Activated CD8-positive, alpha-beta T cell treated with anti-CD3 and anti-CD28 coated beads for 36 hours (primary cell): ENCODE measurements at regions not wholly inside any gene's neighbourhood (a gene's known extent, or its start where the extent isn't known, plus 50 kb on each side); places are given as distances from the start of the nearest gene placed in this dataset.
"Not testable (repeated sequence)": the region's sequence is repeated elsewhere in the genome, so short reads cannot be mapped to it uniquely, and the experiment has no call there.

Experiments
- ATAC-seq: fragments of 200-7000 bp; cut with Tn5 transposase; one replicate; pipeline ENCODE4 v1.10.0; 2021; ENCODE audit warnings: mild to moderate bottlenecking, moderate library complexity
- CTCF ChIA-PET: fragments of 350-600 bp; sonication (Branson Sonifier 250); formaldehyde crosslinking; loops from one replicate; lab custom pipeline; 2021; ENCODE audit warnings: antibody characterized with exemption; lab: Charles Lee
- POLR2A ChIA-PET: fragments of 350-600 bp; sonication (Branson Sonifier 250); formaldehyde crosslinking; loops from one replicate; lab custom pipeline; 2021; ENCODE audit warnings: antibody characterized with exemption; lab: Charles Lee
- DNase-seq: peaks from one replicate; pipeline ENCODE4 v3.0.0-alpha.2; 2020
- H3K27ac Mint-ChIP-seq: one replicate; pipeline ENCODE4 v1.8.0; 2021; ENCODE audit warnings: mild to moderate bottlenecking, mixed read lengths
- H3K27me3 Mint-ChIP-seq: one replicate; pipeline ENCODE4 v1.8.0; 2021; ENCODE audit warnings: mixed read lengths
- H3K36me3 Mint-ChIP-seq: one replicate; pipeline ENCODE4 v1.8.0; 2021; ENCODE audit warnings: low read depth, mixed read lengths
- H3K4me1 Mint-ChIP-seq: one replicate; pipeline ENCODE4 v1.8.0; 2021; ENCODE audit warnings: low read depth, mixed read lengths
- H3K4me3 Mint-ChIP-seq: one replicate; pipeline ENCODE4 v1.8.0; 2021; ENCODE audit warnings: mild to moderate bottlenecking, moderate library complexity, mixed read lengths
- H3K9me3 Mint-ChIP-seq: one replicate; pipeline ENCODE4 v1.8.0; 2021; ENCODE audit warnings: mixed read lengths
- CTCF ChIP-seq: fragments of 200-600 bp; IDR thresholded peaks from one replicate; pipeline ENCODE4 v1.8.0; 2022; ENCODE audit warnings: antibody characterized with exemption, mild to moderate bottlenecking
- intact Hi-C: fragments of 100-400 bp; cut with micrococcal nuclease; formaldehyde crosslinking; loops from one replicate; pipeline ENCODE4 v1.10.0; 2022

GRCh38 chr12:34121360-34121759 is 99.1 kb downstream of the ALG10 start:
- Mint-ChIP-seq H3K36me3 (no peaks in the 10 kb centered on the region), H3K27me3 (no peaks in the 10 kb centered on the region), H3K27ac (no peak overlapping the region), H3K9me3 (no peaks in the 10 kb centered on the region), H3K4me3 (no peak overlapping the region), H3K4me1 (peaks cover 2% of the 10 kb centered on the region)
- DNase-seq = no peak
- ChIA-PET CTCF (interaction anchor here (0.7 to 2.7 kb wide), 2 partner anchors 97 to 1087 kb away, joined by 3 to 9 read pairs; no protein-coding TSS in a partner anchor), POLR2A (no interaction called here)
- no peak for ATAC-seq
- intact Hi-C loops = no loop called here
- TF ChIP-seq CTCF = no peak

GRCh38 chr12:34123092-34123491 is 100.8 kb downstream of the ALG10 start:
- H3K4me1 Mint-ChIP-seq, H3K27me3 Mint-ChIP-seq, H3K27ac Mint-ChIP-seq, POLR2A ChIA-PET, H3K36me3 Mint-ChIP-seq, intact Hi-C loops, H3K4me3 Mint-ChIP-seq, H3K9me3 Mint-ChIP-seq: not testable (repeated sequence)
- peak; percentile 56 for ATAC-seq
- TF ChIP-seq CTCF = peak; percentile 93
- DNase-seq = peak; percentile 50
- CTCF ChIA-PET = interaction anchor here (0.7 to 2.7 kb wide), 16 partner anchors 9 to 122 kb away, joined by 3 to 9 read pairs (median 4); no protein-coding TSS in a partner anchor

GRCh38 chr12:34124608-34125007 is 102.3 kb downstream of the ALG10 start:
- ChIA-PET CTCF (interaction anchor here (1.2 to 1.4 kb wide), 2 partner anchors 8 to 93 kb away, joined by 3 to 5 read pairs; no protein-coding TSS in a partner anchor), POLR2A (no interaction called here)
- DNase-seq (no peak), ATAC-seq (no peak)
- Mint-ChIP-seq H3K27ac (no peak overlapping the region), H3K4me1 (peaks cover 6% of the 10 kb centered on the region), H3K36me3 (no peaks in the 10 kb centered on the region), H3K9me3 (no peaks in the 10 kb centered on the region), H3K27me3 (no peaks in the 10 kb centered on the region), H3K4me3 (no peak overlapping the region)
- intact Hi-C loops = loop anchor here (2.0 kb wide), 1 partner anchor 94 kb away; no protein-coding TSS in a partner anchor
- TF ChIP-seq CTCF = no peak

GRCh38 chr12:34126239-34126641 is 103.9 kb downstream of the ALG10 start:
- DNase-seq (no peak), ATAC-seq (no peak)
- Mint-ChIP-seq H3K9me3 (no peaks in the 10 kb centered on the region), H3K36me3 (no peaks in the 10 kb centered on the region), H3K4me3 (peak overlapping the region; percentile 2), H3K27ac (no peak overlapping the region), H3K4me1 (peaks cover 6% of the 10 kb centered on the region), H3K27me3 (peaks cover 3% of the 10 kb centered on the region)
- intact Hi-C loops = no loop called here
- no peak for TF ChIP-seq CTCF
- POLR2A ChIA-PET = no interaction called here
- CTCF ChIA-PET = no interaction called here

GRCh38 chr12:34126805-34127204 is 104.5 kb downstream of the ALG10 start:
- Mint-ChIP-seq H3K4me3 (no peak overlapping the region), H3K27ac (no peak overlapping the region), H3K27me3 (peaks cover 3% of the 10 kb centered on the region), H3K9me3 (no peaks in the 10 kb centered on the region), H3K36me3 (no peaks in the 10 kb centered on the region), H3K4me1 (peaks cover 6% of the 10 kb centered on the region)
- ATAC-seq (no peak), DNase-seq (no peak)
- intact Hi-C loops = no loop called here
- POLR2A ChIA-PET = no interaction called here
- CTCF ChIA-PET = no interaction called here
- no peak for TF ChIP-seq CTCF

- H3K4me3 Mint-ChIP-seq, H3K4me1 Mint-ChIP-seq, POLR2A ChIA-PET, DNase-seq, H3K36me3 Mint-ChIP-seq, intact Hi-C loops, H3K27ac Mint-ChIP-seq, H3K9me3 Mint-ChIP-seq, H3K27me3 Mint-ChIP-seq, ATAC-seq, CTCF ChIA-PET: not testable (repeated sequence)
These were observed 105.1 kb downstream of the ALG10 start for GRCh38 chr12:34127379-34127778.
